CD14-positive monocyte (primary cell): ENCODE measurements at regions not wholly inside any gene's neighbourhood (a gene's known extent, or its start where the extent isn't known, plus 50 kb on each side); places are given as distances from the start of the nearest gene placed in this dataset.

Experiments used
- DNase-seq, 3 donors: peaks; one replicate each; pipeline ENCODE4 v3.0.0-alpha.2; 2011 to 2022
- H2AFZ ChIP-seq: 2 replicates; pipeline ENCODE4 v1.6.0; 2012; ENCODE audit warnings: mild to moderate bottlenecking, low read depth, low read length, inconsistent platforms; ENCODE audit not compliant: insufficient read depth, poor library complexity, severe bottlenecking
- H3K27ac ChIP-seq, 2 donors: 1 replicate in 1 of 2; 2 replicates in 1 of 2; pipeline ENCODE4 v1.5.1; 2012 to 2013; ENCODE audit warnings: low read length in 2 of 2, control low read depth in 1 of 2, inconsistent platforms in 1 of 2, low read depth in 1 of 2, mild to moderate bottlenecking in 1 of 2
- H3K27me3 ChIP-seq, 2 donors: one replicate each; pipeline versions ENCODE4 v1.6.0 to v1.6.1; 2011 to 2013; ENCODE audit warnings: low read length in 2 of 2; ENCODE audit not compliant: control insufficient read depth in 2 of 2, insufficient read depth in 2 of 2
- H3K36me3 ChIP-seq, 2 donors: replicated peaks in 1 of 2; 1 replicate in 1 of 2; 2 replicates in 1 of 2; pipeline versions ENCODE4 v1.5.1 to v1.6.1; 2012 to 2013; ENCODE audit warnings: low read length in 2 of 2, control low read depth in 1 of 2, inconsistent platforms in 1 of 2, mild to moderate bottlenecking in 1 of 2; ENCODE audit not compliant: insufficient read depth in 2 of 2, control insufficient read depth in 1 of 2
- H3K4me1 ChIP-seq, 2 donors: 1 replicate in 1 of 2; 2 replicates in 1 of 2; pipeline versions ENCODE4 v1.5.1 to v1.6.1; 2012 to 2013; ENCODE audit warnings: low read length in 2 of 2, control low read depth in 1 of 2, inconsistent platforms in 1 of 2, mild to moderate bottlenecking in 1 of 2, moderate library complexity in 1 of 2; ENCODE audit not compliant: insufficient read depth in 2 of 2, control insufficient read depth in 1 of 2
- H3K4me2 ChIP-seq: replicated peaks from 2 replicates; pipeline ENCODE3; 2012; ENCODE audit warnings: low read length, moderate library complexity, mild to moderate bottlenecking; ENCODE audit not compliant: poor library complexity, severe bottlenecking; ENCODE audit errors: extremely low read depth
- H3K4me3 ChIP-seq, 3 experiments: fragments of 200-600 bp in 1 of 3; sonication (generic) in 1 of 3; replicated peaks in 1 of 3; 1 replicate in 2 of 3; 2 replicates in 1 of 3; pipeline ENCODE4 v1.5.1; 2011 to 2013; ENCODE audit warnings: low read length in 3 of 3, mild to moderate bottlenecking in 3 of 3, control low read depth in 2 of 3, low read depth in 2 of 3, inconsistent platforms in 1 of 3, moderate library complexity in 1 of 3
- H3K79me2 ChIP-seq: 2 replicates; pipeline ENCODE4 v1.6.0; 2012; ENCODE audit warnings: mild to moderate bottlenecking, control low read depth, inconsistent platforms, low read length, moderate library complexity; ENCODE audit not compliant: insufficient read depth
- H3K9ac ChIP-seq: 2 replicates; pipeline ENCODE4 v1.6.0; 2017; ENCODE audit warnings: low read length, mild to moderate bottlenecking; ENCODE audit not compliant: insufficient read depth, poor library complexity, severe bottlenecking
- H3K9me3 ChIP-seq, 2 donors: replicated peaks in 1 of 2; 1 replicate in 1 of 2; 2 replicates in 1 of 2; pipeline versions ENCODE4 v1.5.1 to v1.6.1; 2012 to 2013; ENCODE audit warnings: low read length in 2 of 2, control low read depth in 1 of 2; ENCODE audit not compliant: control insufficient read depth in 1 of 2, insufficient read depth in 1 of 2
- H4K20me1 ChIP-seq: 2 replicates; pipeline ENCODE4 v1.6.0; 2012; ENCODE audit warnings: mild to moderate bottlenecking, low read length, control low read depth, moderate library complexity; ENCODE audit not compliant: insufficient read depth
- H3K27ac Mint-ChIP-seq, 7 donors: one replicate each; pipeline ENCODE4 v1.8.0; 2020; ENCODE audit warnings: mild to moderate bottlenecking in 7 of 7, mixed read lengths in 7 of 7, moderate library complexity in 6 of 7, inconsistent platforms in 2 of 7
- H3K27me3 Mint-ChIP-seq, 3 donors: one replicate each; pipeline ENCODE4 v1.8.0; 2021 to 2022; ENCODE audit warnings: low read depth in 3 of 3, mild to moderate bottlenecking in 3 of 3, mixed read lengths in 3 of 3, moderate library complexity in 3 of 3, inconsistent platforms in 1 of 3
- H3K36me3 Mint-ChIP-seq, 2 donors: one replicate each; pipeline ENCODE4 v1.8.0; 2020; ENCODE audit warnings: mixed read lengths in 2 of 2, inconsistent platforms in 1 of 2, mild to moderate bottlenecking in 1 of 2
- H3K4me1 Mint-ChIP-seq: one replicate; pipeline ENCODE4 v1.8.0; 2020; ENCODE audit warnings: mild to moderate bottlenecking, mixed read lengths
- H3K4me3 Mint-ChIP-seq, 2 donors: one replicate each; pipeline ENCODE4 v1.8.0; 2020; ENCODE audit warnings: mild to moderate bottlenecking in 2 of 2, mixed read lengths in 2 of 2, moderate library complexity in 1 of 2
- H3K9me3 Mint-ChIP-seq, 7 donors: one replicate each; pipeline ENCODE4 v1.8.0; 2020 to 2022; ENCODE audit warnings: mixed read lengths in 7 of 7, mild to moderate bottlenecking in 6 of 7, moderate library complexity in 6 of 7, inconsistent platforms in 2 of 7
- WGBS: methylation state at CpG from one replicate; pipeline ENCODE4 v1.1.5; 2013; ENCODE audit warnings: missing lambda C conversion rate; ENCODE audit not compliant: insufficient coverage; 5-methylcytosine and 5-hydroxymethylcytosine counted together
- intact Hi-C, 2 donors: fragments of 100-400 bp; cut with micrococcal nuclease; formaldehyde crosslinking; loops; one replicate each; pipeline versions ENCODE4 v1.15.0 to v1.15.1; 2023
- TF ChIP-seq, protein P1 (sequence below): fragments of 200-600 bp; IDR thresholded peaks from one replicate; pipeline ENCODE4 v1.8.0; 2022; ENCODE audit warnings: antibody characterized with exemption, mild to moderate bottlenecking

DNA sequence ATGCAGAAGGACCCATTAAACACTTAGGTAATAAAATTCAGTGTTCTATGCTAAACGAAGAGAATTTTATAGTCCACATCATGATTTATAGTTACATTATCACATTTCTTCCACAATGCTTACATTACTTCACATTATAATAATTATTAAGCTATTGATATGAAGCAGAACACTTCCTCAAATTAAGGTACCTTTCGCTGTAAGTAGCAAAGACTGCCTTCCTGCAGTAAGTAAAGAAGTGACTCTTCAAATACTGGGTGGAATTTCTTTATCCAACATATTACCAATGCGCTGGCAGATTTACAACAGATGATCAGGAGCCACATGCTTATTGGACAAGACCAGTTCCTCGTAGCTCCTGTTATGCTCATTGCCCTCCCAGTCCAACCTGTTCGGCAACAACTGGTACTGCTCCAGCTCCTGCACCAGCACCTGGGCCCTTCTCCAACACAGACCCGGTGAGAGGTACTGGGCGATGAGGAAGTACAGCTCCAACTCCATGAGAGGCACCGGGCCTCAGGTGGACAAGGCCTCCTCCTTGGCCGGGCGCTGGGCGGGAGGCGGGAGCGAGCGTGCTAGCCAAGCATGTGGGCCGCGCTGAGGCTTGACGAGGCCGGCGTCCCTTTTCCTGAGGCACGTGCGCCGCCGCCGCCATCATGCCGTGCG is 210.7 kb upstream of the ATP2B1 start:
- no peaks in the 10 kb centered on the region for H3K27me3 ChIP-seq
- H3K27me3 Mint-ChIP-seq = no peaks in the 10 kb centered on the region
- no peak for DNase-seq
- no peak overlapping the region for H3K4me3 ChIP-seq
- H2AFZ ChIP-seq = no peak overlapping the region
- no peaks in the 10 kb centered on the region for H4K20me1 ChIP-seq
- H3K36me3 ChIP-seq = no peaks in the 10 kb centered on the region
- no peaks in the 10 kb centered on the region for H3K79me2 ChIP-seq
- H3K4me3 Mint-ChIP-seq = no peak overlapping the region
- H3K4me2 ChIP-seq = no peak overlapping the region
- TF ChIP-seq, protein P1, sequence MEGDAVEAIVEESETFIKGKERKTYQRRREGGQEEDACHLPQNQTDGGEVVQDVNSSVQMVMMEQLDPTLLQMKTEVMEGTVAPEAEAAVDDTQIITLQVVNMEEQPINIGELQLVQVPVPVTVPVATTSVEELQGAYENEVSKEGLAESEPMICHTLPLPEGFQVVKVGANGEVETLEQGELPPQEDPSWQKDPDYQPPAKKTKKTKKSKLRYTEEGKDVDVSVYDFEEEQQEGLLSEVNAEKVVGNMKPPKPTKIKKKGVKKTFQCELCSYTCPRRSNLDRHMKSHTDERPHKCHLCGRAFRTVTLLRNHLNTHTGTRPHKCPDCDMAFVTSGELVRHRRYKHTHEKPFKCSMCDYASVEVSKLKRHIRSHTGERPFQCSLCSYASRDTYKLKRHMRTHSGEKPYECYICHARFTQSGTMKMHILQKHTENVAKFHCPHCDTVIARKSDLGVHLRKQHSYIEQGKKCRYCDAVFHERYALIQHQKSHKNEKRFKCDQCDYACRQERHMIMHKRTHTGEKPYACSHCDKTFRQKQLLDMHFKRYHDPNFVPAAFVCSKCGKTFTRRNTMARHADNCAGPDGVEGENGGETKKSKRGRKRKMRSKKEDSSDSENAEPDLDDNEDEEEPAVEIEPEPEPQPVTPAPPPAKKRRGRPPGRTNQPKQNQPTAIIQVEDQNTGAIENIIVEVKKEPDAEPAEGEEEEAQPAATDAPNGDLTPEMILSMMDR = no peak
- H3K9me3 Mint-ChIP-seq = no peaks in the 10 kb centered on the region
- H3K27ac Mint-ChIP-seq = no peak overlapping the region
- H3K9me3 ChIP-seq = no peaks in the 10 kb centered on the region
- H3K36me3 Mint-ChIP-seq = no peaks in the 10 kb centered on the region
- H3K4me1 ChIP-seq = peaks cover 14 to 19% of the 10 kb centered on the region in 2 donors
- no peak overlapping the region for H3K9ac ChIP-seq
- peaks cover 16% of the 10 kb centered on the region for H3K4me1 Mint-ChIP-seq
- no peak overlapping the region for H3K27ac ChIP-seq
- WGBS = 98% methylated on average over 6 of the region's 26 CpGs
- intact Hi-C loops = loop anchor here (10.0 kb wide), 2 partner anchors 55 to 65 kb away; no protein-coding TSS in a partner anchor

DNA sequence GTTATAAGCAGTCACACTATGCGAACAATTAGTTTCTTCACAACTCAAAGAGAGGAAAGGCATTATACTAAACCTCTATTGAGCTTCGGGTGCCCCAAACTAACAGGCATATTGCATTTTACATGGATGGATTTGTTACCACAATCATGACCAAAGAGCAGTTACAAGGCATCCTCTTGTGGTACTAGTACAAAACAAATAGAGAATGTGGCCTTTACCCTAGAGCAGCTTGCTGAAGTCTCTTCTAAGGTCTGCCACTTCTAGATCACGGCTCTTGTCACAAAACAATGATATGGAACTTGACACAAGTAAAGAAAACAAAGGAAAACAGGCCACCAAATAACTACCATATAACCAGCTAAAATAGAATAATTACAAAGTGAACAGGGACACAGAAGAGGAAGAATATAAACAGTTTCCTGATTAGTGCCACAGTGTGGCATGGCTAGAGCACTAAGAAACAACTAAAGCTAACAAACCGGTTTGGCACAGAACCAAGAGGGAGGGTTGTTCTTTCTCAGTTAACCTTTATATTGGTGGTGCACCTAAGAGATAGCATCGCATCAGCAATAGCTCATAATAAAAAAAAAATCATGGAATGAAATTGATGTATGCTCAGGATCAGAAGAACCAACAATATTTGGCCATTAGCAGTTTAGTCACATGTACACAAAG is 209.7 kb upstream of the ATP2B1 start:
- Mint-ChIP-seq H3K9me3 (peaks cover 0 to 3% (median 0%) of the 10 kb centered on the region in 7 donors), H3K4me1 (peaks cover 6% of the 10 kb centered on the region), H3K27me3 (no peaks in the 10 kb centered on the region), H3K4me3 (no peak overlapping the region), H3K27ac (peak overlapping the region in 1 of 7 donors; percentile 82), H3K36me3 (no peaks in the 10 kb centered on the region)
- Histone ChIP-seq H3K9ac (no peak overlapping the region), H3K4me2 (no peak overlapping the region), H3K36me3 (no peaks in the 10 kb centered on the region), H3K9me3 (no peaks in the 10 kb centered on the region), H3K27ac (no peak overlapping the region), H3K4me3 (no peak overlapping the region), H2AFZ (no peak overlapping the region), H4K20me1 (no peaks in the 10 kb centered on the region), H3K27me3 (no peaks in the 10 kb centered on the region), H3K4me1 (peaks cover 5 to 9% of the 10 kb centered on the region in 2 donors), H3K79me2 (no peaks in the 10 kb centered on the region)
- no peak for DNase-seq
- WGBS = no CpG with 5 or more reads among the region's 5 CpGs
- TF ChIP-seq, protein P1 = no peak
- intact Hi-C loops = loop anchor here (10.0 kb wide), 2 partner anchors 54 to 64 kb away; no protein-coding TSS in a partner anchor
